Skin epidermis (tissue), 12 donors: ENCODE measurements at regions not wholly inside any gene's neighbourhood (a gene's known extent, or its start where the extent isn't known, plus 50 kb on each side); places are given as distances from the start of the nearest gene placed in this dataset.

Experiments
- H3K27ac ChIP-seq, 21 experiments: fragments of 200-600 bp; sonication (generic) in 11 of 21; one replicate each; pipeline ENCODE4 v1.5.0; 2020; ENCODE audit warnings: mild to moderate bottlenecking in 3 of 21, inconsistent platforms in 2 of 21, moderate library complexity in 2 of 21
- H3K4me3 ChIP-seq, 7 experiments: fragments of 200-600 bp; sonication (generic) in 2 of 7; one replicate each; pipeline ENCODE4 v1.5.0; 2020; ENCODE audit warnings: inconsistent platforms in 2 of 7, mild to moderate bottlenecking in 2 of 7, moderate library complexity in 1 of 7

GRCh38 chr5:175388531-175388930 is 55.5 kb downstream of the DRD1 start:
- no peak overlapping the region for H3K27ac ChIP-seq
- H3K4me3 ChIP-seq: no peak overlapping the region

GRCh38 chr5:175387144-175387543 is 56.8 kb downstream of the DRD1 start:
- Histone ChIP-seq H3K27ac (no peak overlapping the region), H3K4me3 (no peak overlapping the region)

GRCh38 chr5:175386526-175386925 is 57.5 kb downstream of the DRD1 start:
- H3K27ac ChIP-seq: no peak overlapping the region
- H3K4me3 ChIP-seq: no peak overlapping the region

GRCh38 chr5:175385691-175386362 is 58.2 kb downstream of the DRD1 start:
- H3K4me3 ChIP-seq: no peak overlapping the region
- H3K27ac ChIP-seq: no peak overlapping the region

GRCh38 chr5:175384724-175385552 is 59.0 kb downstream of the DRD1 start:
- H3K27ac ChIP-seq: no peak overlapping the region
- no peak overlapping the region for H3K4me3 ChIP-seq

- Histone ChIP-seq H3K4me3 (no peak overlapping the region), H3K27ac (no peak overlapping the region)
Measured at GRCh38 chr5:175383350-175383749, 60.6 kb downstream of the DRD1 start.

- no peak overlapping the region for H3K4me3 ChIP-seq
- no peak overlapping the region for H3K27ac ChIP-seq
Measured at GRCh38 chr5:175382171-175382570, 61.8 kb downstream of the DRD1 start.

- no peak overlapping the region for H3K27ac ChIP-seq
- no peak overlapping the region for H3K4me3 ChIP-seq
Measured at GRCh38 chr5:175381130-175381529, 62.9 kb downstream of the DRD1 start.

GRCh38 chr5:175380701-175381100 is 63.3 kb downstream of the DRD1 start:
- Histone ChIP-seq H3K4me3 (no peak overlapping the region), H3K27ac (no peak overlapping the region)

- no peak overlapping the region for H3K27ac ChIP-seq
- H3K4me3 ChIP-seq: no peak overlapping the region
Measured at GRCh38 chr5:175379867-175380266, 64.1 kb downstream of the DRD1 start.

- Histone ChIP-seq H3K4me3 (no peak overlapping the region), H3K27ac (no peak overlapping the region)
Measured at GRCh38 chr5:175378444-175379028, 65.4 kb downstream of the DRD1 start.

GRCh38 chr5:175377816-175378215 is 66.2 kb downstream of the DRD1 start:
- Histone ChIP-seq H3K27ac (no peak overlapping the region), H3K4me3 (no peak overlapping the region)

GRCh38 chr5:175374166-175374875 is 69.7 kb downstream of the DRD1 start:
- no peak overlapping the region for H3K27ac ChIP-seq
- no peak overlapping the region for H3K4me3 ChIP-seq

- Histone ChIP-seq H3K4me3 (no peak overlapping the region), H3K27ac (no peak overlapping the region)
Measured at GRCh38 chr5:175365866-175366265, 78.1 kb downstream of the DRD1 start.

GRCh38 chr5:175363300-175363699 is 80.7 kb downstream of the DRD1 start:
- Histone ChIP-seq H3K27ac (no peak overlapping the region), H3K4me3 (no peak overlapping the region)

GRCh38 chr5:175357995-175358394 is 86.0 kb downstream of the DRD1 start:
- no peak overlapping the region for H3K27ac ChIP-seq
- H3K4me3 ChIP-seq: no peak overlapping the region

- Histone ChIP-seq H3K27ac (no peak overlapping the region), H3K4me3 (no peak overlapping the region)
Measured at GRCh38 chr5:175356428-175356827, 87.6 kb downstream of the DRD1 start.

GRCh38 chr5:175354964-175355363 is 89.0 kb downstream of the DRD1 start:
- no peak overlapping the region for H3K4me3 ChIP-seq
- no peak overlapping the region for H3K27ac ChIP-seq

- no peak overlapping the region for H3K4me3 ChIP-seq
- H3K27ac ChIP-seq: no peak overlapping the region
Measured at GRCh38 chr5:175353926-175354325, 90.1 kb downstream of the DRD1 start.

- Histone ChIP-seq H3K27ac (peak overlapping the region in 1 of 21 experiments; percentile 31), H3K4me3 (no peak overlapping the region)
Measured at GRCh38 chr5:175351897-175352590, 91.9 kb downstream of the DRD1 start.
